ENCODE measurements at regions not wholly inside any gene's neighbourhood (a gene's known extent, or its start where the extent isn't known, plus 50 kb on each side); places are given as distances from the start of the nearest gene placed in this dataset.

DNA sequence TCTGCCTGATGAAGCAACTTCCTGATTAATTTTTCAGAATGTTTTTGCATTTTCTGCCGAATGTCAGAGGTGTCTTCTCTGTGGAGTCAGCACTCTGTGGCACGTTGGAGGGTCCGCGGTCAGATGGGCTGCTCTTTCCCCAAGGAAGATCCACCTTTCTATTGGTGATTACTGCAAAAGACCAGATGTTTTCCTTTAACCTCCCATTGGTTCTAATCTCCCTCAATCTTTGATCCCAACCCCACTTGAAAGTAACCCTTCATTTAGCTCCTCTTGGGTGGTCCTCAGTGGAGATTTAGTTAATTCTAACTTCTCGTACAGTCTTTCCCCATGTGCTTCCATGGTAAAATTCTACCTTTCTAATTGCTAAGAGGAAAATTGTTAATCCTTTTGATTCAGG is 397.7 kb upstream of the DDHD1 start:
- no peak for DNase-seq

DNA sequence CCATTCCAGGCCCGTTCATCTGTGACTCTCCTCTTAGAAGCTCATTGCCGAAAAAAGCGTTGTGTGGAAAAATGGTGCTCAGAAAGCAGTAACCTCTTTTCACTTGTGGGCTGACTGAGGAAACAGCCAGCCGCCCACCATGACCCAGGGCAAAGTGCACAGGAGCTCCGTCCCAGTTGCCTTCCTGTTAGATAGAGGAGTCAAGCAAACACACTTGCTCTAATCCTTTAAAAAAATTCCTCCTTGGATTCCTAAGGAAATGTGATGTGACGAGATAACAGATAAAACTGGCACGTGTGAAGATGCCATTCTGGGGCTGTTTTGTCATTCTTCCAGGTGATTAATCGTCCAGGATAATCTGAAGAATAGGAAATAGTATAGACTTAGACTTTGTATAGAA is 396.8 kb upstream of the DDHD1 start:
- no peak for DNase-seq

DNA sequence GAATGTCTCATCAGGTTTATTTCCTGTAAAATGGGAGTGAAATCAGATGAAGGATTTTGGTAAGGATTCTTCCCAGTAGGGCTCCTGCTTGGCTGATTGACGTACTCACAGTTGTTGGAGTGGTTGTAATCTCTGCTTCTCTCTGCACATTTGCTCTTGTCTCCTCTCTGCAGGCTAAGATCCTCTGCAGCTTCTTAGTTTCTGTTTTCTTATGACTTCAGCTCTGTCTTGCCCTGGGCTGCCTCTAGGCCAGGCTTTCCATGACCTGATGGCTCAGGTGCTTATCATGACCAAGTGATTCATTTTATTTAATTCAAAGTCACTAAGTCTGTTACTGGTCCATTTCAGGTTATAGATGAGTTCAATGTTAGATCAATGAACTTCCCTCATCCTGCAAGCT is 394.5 kb upstream of the DDHD1 start:
- DNase-seq, result no peak

DNA sequence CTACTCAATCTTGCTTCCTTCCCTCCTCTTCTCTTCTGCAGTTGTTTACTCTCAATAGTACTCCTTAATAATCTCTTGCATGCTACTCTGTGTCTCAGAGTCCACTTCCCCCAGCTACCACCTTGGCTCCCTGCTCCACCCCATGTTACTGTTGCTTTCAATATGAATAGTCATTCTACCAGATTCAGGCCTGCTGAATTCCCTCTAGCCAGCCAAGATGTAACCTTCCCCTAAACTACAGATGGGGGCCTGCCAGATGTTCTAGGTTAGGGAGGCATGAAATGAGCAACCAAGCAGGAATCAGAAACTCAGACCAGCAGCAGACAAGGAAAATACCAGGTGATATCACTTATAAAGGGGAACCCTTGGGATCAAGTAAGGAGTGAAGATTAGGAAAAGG is 392.1 kb upstream of the DDHD1 start:
- DNase-seq, result no peak

DNA sequence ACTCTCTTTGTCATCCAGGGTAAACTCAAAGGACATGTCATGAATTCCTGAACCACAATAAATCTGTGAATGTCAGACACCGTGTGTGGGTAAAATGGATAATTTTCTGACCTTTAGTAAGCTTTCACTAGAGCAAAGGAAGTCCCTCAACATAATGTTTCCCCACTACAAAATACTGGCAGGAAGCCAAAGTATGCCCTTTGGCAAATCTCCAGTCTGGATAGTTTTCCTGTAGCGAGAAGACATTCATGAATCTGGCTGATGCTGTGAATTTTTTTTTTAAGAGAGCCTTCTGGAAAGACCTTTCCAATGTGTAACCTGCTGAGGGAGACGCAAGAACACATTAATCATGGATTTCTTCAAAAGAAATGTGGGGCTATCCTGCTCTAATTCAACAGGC is 389.6 kb upstream of the DDHD1 start:
- DNase-seq, result peak; percentile 34 to 72 (median 67)

DNA sequence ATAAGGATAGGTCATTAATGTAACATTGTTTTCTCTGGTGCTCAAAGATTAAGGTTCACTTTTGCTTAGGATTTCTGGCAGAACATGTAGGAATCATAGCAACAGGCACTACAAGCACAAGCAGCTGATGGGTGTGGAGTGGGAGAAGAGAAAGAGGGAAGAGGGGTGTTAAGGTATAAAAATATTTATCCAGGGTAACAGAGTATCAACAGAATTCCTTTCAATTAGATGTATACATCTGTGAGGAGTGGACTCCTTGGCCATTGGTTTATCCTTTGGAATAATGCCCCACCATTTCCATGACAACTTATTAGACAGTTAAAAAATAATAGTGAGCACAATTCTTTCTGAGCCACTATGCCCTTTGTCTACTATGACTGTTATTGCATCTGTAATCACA is 388.3 kb upstream of the DDHD1 start:
- peak in 2 of 3 donors; percentile 41 to 71 for DNase-seq

DNA sequence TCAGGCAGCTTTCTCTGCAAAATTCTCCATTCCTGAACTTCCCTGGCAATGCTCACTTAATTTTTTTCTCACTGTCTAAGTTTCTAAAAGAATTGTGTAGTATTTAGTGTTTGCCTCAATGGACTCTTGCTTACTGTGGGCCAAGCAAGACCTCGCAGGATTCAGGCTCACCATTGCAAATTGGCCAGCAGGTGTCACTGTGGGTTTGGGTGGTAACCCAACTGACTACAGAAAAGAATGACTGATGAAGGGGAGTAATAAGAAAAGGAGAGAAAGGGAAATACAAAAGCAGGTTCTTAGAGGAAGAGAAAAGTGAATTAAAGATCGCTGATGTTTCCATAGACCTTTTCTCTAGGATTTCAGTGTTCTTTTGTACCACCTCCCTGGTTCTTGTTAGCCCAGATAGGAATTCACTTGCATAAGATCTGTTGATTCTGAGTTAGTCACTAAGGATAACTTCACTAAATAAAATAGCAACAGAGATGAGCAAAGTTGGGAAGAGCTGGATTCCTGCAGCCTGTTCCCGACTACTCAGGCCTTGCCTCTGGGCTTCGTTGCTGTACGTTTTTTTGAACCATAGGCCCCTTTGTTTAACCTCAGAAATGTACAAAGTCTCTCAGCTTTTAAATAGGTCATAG is 386.5 kb upstream of the DDHD1 start:
- DNase-seq, result peak; percentile 82 to 94 (median 90)

DNA sequence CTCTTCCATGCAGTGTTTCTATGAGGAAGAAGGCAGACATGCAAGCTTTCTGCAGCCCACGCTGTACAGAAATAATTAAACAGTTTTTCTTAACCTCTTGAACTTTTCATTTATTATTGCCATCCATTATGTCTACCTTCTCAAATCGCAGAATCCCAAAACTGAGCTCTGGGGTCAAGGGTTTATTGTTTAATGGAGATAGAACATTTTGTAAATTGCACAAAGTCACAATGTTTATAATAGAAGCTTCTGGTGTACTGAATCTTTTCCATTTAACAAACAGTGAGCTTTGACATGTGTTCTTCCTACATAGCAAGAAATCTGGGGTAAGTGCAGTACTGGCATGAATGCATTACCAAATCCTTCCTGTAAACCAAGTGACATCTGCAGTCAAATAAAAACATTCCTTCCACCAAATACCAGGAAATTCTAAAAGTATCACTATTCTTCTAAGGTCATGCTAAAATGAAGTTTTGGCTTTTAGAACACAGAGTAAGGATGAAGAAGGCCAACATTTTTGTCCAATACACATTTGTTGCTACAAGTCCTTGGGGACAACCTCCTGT is 385.3 kb upstream of the DDHD1 start:
- DNase-seq, result peak in 1 of 3 donors; percentile 73

DNA sequence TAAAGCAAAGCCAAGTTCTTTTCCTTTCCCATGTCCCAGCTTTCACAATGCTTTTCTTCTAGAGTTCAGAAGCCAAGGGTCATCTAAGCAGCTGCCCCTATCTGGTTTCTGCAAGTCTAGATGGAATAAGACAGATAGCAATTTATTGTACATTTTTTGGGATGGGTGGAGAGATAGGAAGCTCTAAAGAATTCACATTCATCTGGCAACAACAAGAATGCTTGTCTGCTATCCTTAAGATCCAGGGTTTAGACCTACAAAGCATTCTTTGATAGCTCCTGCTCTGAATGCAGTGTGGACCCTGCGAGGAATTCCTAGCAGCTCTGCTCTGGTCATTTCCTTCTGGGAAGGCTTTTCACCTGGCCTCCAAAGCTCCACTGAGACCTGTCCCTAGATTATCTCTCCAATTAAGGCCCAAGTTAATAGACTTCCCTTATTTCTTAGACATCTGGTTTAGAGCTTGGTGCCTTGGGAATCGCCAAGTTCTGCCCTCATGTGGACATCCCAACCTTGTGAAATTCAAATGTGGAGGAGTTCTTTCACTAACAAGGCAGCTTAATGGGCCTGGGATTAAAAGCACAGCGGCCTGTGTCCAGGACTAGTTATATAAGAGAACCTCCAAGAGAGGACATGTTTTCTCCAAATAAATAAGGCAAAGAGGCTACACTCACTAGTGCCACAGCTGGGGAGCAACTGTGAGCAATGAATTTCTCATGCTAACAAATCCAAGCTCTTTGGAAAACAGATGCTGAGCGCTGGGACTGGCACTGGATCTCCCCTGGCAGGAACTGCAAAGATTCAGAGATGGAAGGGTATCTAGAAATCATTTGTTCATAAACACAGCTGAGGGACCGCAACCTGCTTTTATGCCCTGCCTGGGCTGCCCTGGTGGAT is 384.5 kb upstream of the DDHD1 start:
- peak in 1 of 3 donors; percentile 64 for DNase-seq

DNA sequence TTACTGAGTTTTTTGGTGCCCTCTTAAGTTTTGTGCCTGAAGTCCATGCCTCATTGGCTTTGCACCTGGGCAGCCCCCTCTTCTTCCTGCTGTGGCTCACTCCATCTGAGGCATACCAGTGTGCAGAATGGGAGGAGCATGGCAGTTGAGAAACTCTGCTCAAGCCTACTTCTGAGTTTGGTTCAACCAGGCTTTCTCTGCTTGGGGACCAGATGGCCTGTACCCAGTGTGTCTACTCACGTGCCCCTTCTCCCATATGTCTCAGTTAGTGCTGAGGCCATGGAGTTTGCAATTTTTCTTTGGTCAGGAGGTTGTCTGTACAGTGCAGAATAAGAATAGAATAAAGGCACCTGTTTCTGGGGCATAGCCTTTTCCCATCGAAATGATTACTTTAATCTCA is 383.3 kb upstream of the DDHD1 start:
- DNase-seq, result no peak

DNA sequence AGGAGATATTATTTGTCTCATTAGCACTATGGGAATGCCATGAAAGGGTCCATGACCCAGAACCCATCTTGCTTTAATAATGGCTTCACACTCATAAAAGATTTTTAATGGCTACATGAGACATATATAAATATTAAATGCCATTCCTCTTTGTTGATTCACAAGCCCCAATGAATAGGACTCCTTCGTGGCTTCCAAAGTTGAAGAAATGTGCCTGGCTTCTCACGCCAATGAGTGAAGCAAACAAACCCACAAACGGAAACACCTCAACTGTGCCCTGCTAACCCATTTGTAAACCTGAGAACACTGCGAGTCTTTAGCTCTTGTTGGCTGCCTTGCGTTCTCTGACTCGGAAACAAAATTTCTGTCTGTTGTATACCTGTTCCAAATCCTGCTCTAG is 381.7 kb upstream of the DDHD1 start:
- no peak for DNase-seq

DNA sequence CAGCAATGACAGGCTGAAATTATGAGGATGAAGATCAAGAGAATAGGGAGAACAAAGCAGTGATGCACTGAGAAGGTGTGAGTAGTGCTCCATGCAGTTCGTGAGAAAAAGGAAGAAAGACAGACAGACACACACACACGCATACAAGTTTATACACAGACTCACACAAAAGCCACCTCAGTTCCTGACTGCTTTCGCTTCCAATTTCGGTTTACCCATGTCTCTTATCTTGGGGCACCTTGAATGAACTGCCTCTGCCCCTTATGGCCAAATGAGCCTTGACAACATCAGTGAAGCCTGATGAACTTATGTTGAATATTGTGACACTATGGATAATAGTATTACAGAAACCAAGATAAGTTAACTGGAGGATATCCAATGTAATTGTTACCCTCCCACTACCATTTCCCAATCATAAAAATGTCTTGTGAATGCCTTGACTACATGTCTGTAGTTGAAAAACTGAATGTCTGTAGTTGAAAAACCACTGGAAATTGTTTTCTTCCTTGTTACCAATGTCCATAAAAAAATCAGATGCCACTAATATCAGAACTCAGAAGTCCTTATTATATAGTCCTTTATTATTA is 380.4 kb upstream of the DDHD1 start:
- no peak for DNase-seq

DNA sequence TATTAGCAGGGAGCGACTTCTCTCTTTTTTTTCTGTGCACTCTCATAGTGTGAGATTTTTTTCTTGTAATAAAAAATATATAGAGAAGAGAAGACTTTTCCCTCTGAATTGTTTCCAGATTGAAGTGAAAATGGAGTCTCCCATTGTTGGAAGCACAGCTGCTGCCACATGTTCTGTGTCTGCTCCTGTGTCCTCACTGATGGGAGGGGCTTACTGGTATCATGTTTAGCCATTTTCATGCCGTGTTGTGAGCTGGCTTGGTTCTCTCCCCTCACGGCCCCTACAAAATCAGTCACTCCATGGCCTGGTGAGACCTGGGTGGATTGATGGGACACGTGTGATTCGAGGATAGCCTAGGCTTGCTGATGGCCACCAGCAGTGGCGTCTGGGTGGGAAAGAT is 379.7 kb upstream of the DDHD1 start:
- no peak for DNase-seq

DNA sequence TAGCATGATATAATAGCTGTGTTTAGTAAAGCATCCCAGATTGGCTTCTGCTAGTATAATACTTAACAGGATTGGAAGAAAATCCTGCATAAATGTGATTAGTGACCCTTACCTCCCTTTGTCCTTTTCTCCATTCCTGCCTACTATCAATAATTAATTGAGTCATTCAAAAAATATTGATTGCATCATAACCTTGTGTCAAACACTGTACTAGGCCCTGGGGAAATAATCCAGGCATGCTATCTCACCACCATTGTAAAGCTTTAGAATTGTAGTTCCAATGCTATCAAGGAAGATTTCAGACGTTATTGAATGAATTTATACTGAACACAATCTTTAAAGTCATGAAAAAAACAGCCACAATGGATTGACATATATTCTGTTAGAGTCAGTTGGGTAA is 378.6 kb upstream of the DDHD1 start:
- no peak for DNase-seq

DNA sequence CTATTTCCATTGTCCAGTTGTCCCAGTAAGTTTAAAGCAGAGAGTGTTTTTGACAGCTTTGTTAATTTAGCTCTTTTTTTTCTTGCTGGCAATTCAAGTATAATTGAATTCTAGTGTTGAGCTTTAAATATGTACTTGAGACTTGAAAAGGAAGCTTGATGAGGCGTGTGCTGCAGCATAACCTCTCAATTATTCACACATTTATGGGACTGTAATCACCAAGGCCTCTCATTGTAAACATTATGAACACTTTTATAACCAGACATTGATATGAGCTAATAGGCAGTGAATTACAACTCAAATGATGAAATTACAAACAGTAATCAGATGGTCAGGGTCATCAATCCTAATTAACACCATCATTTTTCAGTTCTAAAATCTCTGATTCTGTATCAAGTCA is 378.0 kb upstream of the DDHD1 start:
- DNase-seq, result no peak

DNA sequence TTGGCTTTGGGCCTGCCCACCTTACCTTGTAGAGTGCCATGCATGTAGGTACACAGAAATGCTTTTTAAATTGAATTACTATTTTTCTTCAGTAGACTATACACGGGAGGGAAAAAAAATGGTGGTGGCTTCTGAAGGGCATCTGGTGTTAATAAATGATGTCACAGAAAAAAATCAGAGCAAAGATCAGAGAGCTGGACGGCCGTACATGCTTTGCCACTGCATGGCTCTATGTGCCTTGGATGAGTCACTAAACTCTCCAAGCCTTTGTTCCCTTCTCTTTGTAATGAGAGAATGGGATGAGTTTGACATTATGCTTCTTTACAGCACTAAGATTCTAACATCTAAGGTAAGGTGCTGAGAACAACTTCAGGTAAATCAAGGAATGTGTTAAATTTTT is 376.4 kb upstream of the DDHD1 start:
- no peak for DNase-seq

DNA sequence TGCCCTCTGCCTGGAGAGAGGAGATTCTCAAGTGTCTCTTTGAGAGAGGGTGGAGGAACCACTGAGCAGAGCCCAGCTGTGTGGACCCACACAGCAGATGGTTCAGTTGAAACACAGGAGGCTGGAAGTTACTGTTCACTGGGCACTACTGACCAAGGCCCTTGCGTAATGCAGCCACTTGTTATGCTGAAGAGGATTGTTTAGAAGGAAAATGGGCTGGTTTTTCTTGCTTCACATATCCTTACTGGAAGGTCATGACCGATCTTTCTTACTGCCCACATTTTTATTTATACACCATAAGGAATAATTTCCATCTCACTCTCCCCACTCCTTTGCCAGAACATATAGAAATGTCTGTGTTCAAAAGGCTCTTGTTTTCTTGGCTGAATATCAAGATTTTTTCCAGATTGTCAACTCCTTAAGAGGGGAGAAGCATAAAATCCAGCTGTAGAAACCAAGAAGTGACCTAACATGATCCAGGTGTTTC is 375.1 kb upstream of the DDHD1 start:
- peak in 1 of 3 donors; percentile 48 for DNase-seq

DNA sequence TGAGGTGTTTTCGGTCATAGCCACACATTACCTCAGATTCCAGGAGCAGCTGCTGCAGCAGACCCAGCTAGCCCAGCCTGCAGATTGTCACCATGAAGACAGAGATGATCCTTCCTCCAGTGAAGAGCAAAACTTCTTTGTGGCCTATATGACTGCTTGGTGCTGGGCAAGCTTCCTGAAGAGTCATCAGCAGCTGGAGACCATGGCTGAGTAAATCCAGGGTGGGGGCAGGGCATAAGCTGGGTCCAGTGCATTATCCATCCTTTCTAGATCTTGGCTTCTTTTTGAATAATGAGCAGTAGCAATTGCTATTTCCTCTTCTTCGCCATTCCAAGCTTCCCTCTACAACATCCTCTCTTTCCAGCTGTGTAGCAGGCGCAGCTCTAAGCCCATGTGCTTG is 373.1 kb upstream of the DDHD1 start:
- no peak for DNase-seq

DNA sequence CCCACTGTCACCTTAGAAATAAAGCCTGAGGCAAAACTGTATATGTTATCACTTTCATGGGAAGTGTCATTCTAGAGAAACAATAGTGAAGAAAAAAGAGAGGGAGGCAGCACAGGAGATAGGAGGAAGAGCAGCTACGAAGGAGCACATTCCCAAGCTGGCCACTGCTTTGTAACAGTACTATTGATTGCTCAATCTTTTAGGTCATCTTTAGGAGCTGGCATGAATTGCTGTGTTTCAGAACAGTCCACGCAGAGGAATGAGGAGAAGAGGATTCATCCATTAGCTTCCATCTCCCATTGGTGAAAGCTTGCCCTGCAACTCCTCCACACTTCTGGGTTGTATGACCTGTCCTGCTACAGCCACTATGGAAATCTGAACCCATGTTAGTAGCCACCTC is 372.5 kb upstream of the DDHD1 start:
- no peak for DNase-seq

DNA sequence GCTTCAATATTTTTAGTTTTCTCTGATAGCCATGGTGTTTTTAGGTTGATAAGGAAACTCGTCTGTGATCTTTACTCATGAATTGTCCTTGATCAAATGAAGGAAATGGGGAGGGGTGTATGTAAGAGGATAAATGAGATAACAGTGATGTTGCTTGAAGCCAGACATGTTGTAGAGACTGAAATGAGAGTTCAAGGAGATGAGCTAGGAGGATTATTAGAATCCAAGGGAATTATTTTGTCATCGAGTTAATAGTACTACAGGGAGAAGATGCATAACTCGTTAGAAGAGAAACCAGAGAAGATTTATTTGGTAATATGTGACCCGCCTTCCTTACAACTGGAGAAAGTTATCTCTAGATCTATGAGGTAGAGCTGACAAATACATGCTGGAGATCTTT is 371.3 kb upstream of the DDHD1 start:
- no peak for DNase-seq

DNA sequence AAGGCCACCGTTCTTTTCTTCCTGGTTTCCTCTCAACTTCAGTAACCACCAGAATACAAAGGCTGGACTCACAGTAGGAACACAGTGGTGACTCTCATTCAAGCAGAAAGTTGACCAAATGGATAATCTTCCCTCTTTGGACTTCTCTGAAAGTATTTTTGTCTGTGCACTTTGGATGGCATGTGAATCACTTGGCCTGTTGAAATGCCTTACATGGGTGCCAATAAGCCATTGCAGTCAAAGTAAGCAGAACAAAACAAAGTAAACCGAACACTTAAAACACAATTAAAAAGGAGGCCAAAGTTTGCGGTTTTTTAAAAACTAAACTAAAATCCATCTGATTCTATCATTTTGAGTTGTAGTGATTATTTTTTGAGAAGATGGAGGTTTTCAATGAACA is 370.1 kb upstream of the DDHD1 start:
- DNase-seq, result no peak

DNA sequence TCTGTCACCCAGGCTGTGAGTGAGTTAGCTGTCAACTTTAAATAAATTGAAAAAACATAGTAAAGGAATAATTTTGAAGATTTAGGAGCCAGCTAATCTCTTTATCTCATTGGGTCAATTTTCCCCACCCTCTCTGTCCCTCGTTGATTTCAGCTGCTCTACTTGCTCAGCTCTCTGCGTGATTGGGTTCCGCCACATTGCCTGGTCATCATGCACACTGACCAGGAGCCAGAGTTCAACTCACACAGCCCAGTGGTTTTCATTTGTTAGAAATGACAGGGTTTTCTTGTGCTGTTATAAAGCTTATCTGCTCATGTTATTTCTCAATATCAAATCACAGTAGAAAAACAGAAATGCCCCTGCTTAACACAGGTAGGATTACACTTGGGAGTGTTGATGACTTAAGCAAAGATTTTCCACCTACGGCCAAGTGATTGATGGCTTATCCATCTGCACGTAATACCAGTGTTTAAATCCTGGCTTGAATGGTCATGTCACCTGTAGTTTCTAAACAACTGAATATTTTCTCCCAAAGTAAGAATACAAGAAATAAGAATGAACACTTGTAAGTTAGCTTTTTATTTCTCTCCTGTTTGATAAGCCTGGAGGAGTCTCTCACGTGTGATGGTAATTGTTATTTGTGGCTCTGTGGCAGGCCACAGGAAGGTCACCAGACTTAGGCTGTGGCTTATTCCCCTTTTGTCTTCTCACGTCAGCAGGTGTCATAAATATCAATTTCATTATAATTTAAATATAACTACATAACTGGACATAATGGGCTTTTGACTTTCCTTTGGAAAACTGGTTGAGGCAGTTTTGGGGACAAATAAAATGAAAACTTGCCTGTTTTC is 367.2 kb upstream of the DDHD1 start:
- no peak for DNase-seq
